ENCODE measurements at regions not wholly inside any gene's neighbourhood (a gene's known extent, or its start where the extent isn't known, plus 50 kb on each side); places are given as distances from the start of the nearest gene placed in this dataset.

DNA sequence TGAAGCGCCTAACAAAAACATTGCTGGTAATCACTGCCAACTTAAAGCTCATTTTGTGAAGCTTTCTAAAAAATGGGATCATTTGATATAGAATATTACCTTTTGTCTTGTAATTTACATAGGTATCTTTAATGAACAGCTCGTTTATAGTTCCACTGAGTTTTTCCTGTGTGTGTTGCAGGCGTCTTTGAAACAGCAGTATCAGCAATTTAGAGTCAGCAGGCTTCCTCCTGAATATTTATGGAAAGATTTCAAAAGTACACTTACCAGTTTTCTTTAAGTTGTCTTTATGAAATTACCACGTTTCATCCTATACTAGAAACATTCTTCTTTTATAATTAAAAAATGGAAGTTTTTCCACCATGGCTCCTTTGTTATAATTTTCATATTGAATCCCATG, 140.3 kb upstream of the GRIN3A start:
- no peaks in the 10 kb centered on the region for H4K20me1 ChIP-seq (ENCODE audit: control insufficient read depth, extremely low read depth, insufficient read depth, low read length)
- H3K36me3 ChIP-seq (ENCODE audit: control insufficient read depth, insufficient read depth, low read length), result no peaks in the 10 kb centered on the region
- H3K4me2 ChIP-seq (ENCODE audit: extremely low read depth, insufficient read depth, low read length), result no peak overlapping the region
- no peak overlapping the region for H3K9ac ChIP-seq (ENCODE audit: insufficient read depth, low read length)
- no peak overlapping the region for H3K27ac ChIP-seq (ENCODE audit: insufficient read depth, low read length)
- H3K4me1 ChIP-seq (ENCODE audit: control insufficient read depth, extremely low read depth, insufficient read depth, low read length), result no peaks in the 10 kb centered on the region
- no peak for DNase-seq (ENCODE audit: low read depth in 2 of 2)
- H3K4me3 ChIP-seq (replicated peaks in 1 of 4; ENCODE audit: control extremely low read depth in 1 of 4, insufficient read depth in 1 of 4, low read depth in 3 of 4, low read length in 4 of 4), result no peak overlapping the region
- H3K27me3 ChIP-seq (ENCODE audit: control insufficient read depth, insufficient read depth, low read length), result no peaks in the 10 kb centered on the region
- TF ChIP-seq, protein P1, sequence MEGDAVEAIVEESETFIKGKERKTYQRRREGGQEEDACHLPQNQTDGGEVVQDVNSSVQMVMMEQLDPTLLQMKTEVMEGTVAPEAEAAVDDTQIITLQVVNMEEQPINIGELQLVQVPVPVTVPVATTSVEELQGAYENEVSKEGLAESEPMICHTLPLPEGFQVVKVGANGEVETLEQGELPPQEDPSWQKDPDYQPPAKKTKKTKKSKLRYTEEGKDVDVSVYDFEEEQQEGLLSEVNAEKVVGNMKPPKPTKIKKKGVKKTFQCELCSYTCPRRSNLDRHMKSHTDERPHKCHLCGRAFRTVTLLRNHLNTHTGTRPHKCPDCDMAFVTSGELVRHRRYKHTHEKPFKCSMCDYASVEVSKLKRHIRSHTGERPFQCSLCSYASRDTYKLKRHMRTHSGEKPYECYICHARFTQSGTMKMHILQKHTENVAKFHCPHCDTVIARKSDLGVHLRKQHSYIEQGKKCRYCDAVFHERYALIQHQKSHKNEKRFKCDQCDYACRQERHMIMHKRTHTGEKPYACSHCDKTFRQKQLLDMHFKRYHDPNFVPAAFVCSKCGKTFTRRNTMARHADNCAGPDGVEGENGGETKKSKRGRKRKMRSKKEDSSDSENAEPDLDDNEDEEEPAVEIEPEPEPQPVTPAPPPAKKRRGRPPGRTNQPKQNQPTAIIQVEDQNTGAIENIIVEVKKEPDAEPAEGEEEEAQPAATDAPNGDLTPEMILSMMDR (conservative IDR thresholded peaks at IDR 0.05 in 1 of 2, IDR thresholded peaks at IDR 0.05 in 1 of 2; ENCODE audit: low read depth in 1 of 2, low read length in 2 of 2), result no peak
- TF ChIP-seq EZH2 (IDR thresholded peaks at IDR 0.05; ENCODE audit: low read length, missing control alignments), result no peak
- no peaks in the 10 kb centered on the region for H3K79me2 ChIP-seq (ENCODE audit: control insufficient read depth, insufficient read depth, low read length)
- no peaks in the 10 kb centered on the region for H3K9me3 ChIP-seq (ENCODE audit: control insufficient read depth, insufficient read depth, low read depth, low read length)
- no peak overlapping the region for H2AFZ ChIP-seq (ENCODE audit: low read length)

DNA sequence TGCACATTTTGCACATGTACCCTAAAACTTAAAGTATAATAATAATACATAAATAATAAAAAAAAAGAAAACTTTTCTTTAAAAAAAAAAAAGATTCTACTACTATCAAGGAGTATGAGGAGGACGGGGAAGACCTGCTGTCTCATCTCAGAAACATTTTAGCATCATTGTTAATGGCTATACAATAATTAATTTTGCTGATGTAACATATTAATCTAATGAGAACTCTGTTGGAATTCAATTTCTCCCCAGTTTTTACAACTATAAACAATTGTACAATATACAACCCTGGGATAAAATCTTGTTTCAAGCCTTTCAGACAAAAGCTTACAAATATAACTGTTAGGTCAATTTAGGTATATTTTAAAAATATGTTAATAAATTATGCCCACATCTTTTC, 139.0 kb upstream of the GRIN3A start:
- no peak overlapping the region for H3K9ac ChIP-seq (ENCODE audit: insufficient read depth, low read length)
- DNase-seq (ENCODE audit: low read depth in 2 of 2), result no peak
- H3K36me3 ChIP-seq (ENCODE audit: control insufficient read depth, insufficient read depth, low read length), result no peaks in the 10 kb centered on the region
- H3K27me3 ChIP-seq (ENCODE audit: control insufficient read depth, insufficient read depth, low read length), result no peaks in the 10 kb centered on the region
- H3K79me2 ChIP-seq (ENCODE audit: control insufficient read depth, insufficient read depth, low read length), result no peaks in the 10 kb centered on the region
- no peaks in the 10 kb centered on the region for H3K4me1 ChIP-seq (ENCODE audit: control insufficient read depth, extremely low read depth, insufficient read depth, low read length)
- H3K4me3 ChIP-seq (replicated peaks in 1 of 4; ENCODE audit: control extremely low read depth in 1 of 4, insufficient read depth in 1 of 4, low read depth in 3 of 4, low read length in 4 of 4), result no peak overlapping the region
- no peak overlapping the region for H2AFZ ChIP-seq (ENCODE audit: low read length)
- TF ChIP-seq, protein P1 (conservative IDR thresholded peaks at IDR 0.05 in 1 of 2, IDR thresholded peaks at IDR 0.05 in 1 of 2; ENCODE audit: low read depth in 1 of 2, low read length in 2 of 2), result no peak
- TF ChIP-seq EZH2 (IDR thresholded peaks at IDR 0.05; ENCODE audit: low read length, missing control alignments), result no peak
- H3K27ac ChIP-seq (ENCODE audit: insufficient read depth, low read length), result no peak overlapping the region
- no peaks in the 10 kb centered on the region for H3K9me3 ChIP-seq (ENCODE audit: control insufficient read depth, insufficient read depth, low read depth, low read length)
- no peak overlapping the region for H3K4me2 ChIP-seq (ENCODE audit: extremely low read depth, insufficient read depth, low read length)
- no peaks in the 10 kb centered on the region for H4K20me1 ChIP-seq (ENCODE audit: control insufficient read depth, extremely low read depth, insufficient read depth, low read length)

DNA sequence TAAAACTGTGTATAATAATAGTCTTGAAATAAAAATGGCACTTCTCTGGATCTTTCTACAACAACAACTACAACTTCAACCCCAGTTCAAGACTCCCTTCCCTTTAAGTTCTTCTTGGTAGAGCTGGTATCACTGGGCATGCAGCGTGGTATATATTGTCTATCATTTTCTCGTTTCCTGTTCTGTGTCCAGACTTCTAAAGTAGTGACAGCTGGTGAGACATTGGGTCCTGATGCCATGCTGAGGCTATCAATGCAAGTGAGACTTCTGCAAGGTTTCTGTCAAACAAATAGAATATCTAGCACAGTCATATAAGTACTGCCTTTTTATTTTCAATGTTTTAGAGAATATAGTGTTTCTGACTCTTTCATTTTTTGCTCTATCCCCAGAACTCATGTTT, 123.0 kb upstream of the GRIN3A start:
- Histone ChIP-seq H3K27me3 (ENCODE audit: control insufficient read depth, insufficient read depth, low read length) (no peaks in the 10 kb centered on the region), H3K79me2 (ENCODE audit: control insufficient read depth, insufficient read depth, low read length) (no peaks in the 10 kb centered on the region), H3K9me3 (ENCODE audit: control insufficient read depth, insufficient read depth, low read depth, low read length) (no peaks in the 10 kb centered on the region), H2AFZ (ENCODE audit: low read length) (no peak overlapping the region), H3K4me3 (replicated peaks in 1 of 4; ENCODE audit: control extremely low read depth in 1 of 4, insufficient read depth in 1 of 4, low read depth in 3 of 4, low read length in 4 of 4) (no peak overlapping the region), H3K27ac (ENCODE audit: insufficient read depth, low read length) (no peak overlapping the region), H3K4me2 (ENCODE audit: extremely low read depth, insufficient read depth, low read length) (no peak overlapping the region), H3K36me3 (ENCODE audit: control insufficient read depth, insufficient read depth, low read length) (no peaks in the 10 kb centered on the region), H3K4me1 (ENCODE audit: control insufficient read depth, extremely low read depth, insufficient read depth, low read length) (no peaks in the 10 kb centered on the region), H3K9ac (ENCODE audit: insufficient read depth, low read length) (no peak overlapping the region), H4K20me1 (ENCODE audit: control insufficient read depth, extremely low read depth, insufficient read depth, low read length) (no peaks in the 10 kb centered on the region)
- DNase-seq (ENCODE audit: low read depth in 2 of 2), result no peak
- TF ChIP-seq, protein P1 (conservative IDR thresholded peaks at IDR 0.05 in 1 of 2, IDR thresholded peaks at IDR 0.05 in 1 of 2; ENCODE audit: low read depth in 1 of 2, low read length in 2 of 2), result no peak
- TF ChIP-seq EZH2 (IDR thresholded peaks at IDR 0.05; ENCODE audit: low read length, missing control alignments), result no peak

All from fibroblast of lung (primary cell).